Stimulated activated CD8-positive, alpha-beta memory T cell treated with anti-CD3 and anti-CD28 coated beads, Interleukin-15, amount 100 ng/mL, for 4 hours (primary cell): ENCODE measurements at regions not wholly inside any gene's neighbourhood (a gene's known extent, or its start where the extent isn't known, plus 50 kb on each side); places are given as distances from the start of the nearest gene placed in this dataset.
"Not testable (repeated sequence)": the region's sequence is repeated elsewhere in the genome, so short reads cannot be mapped to it uniquely, and the experiment has no call there.

Experiments
- DNase-seq, 2 donors: peaks; one replicate each; pipeline ENCODE4 v3.0.0-alpha.2; 2020; ENCODE audit warnings: low read depth in 2 of 2

DNA sequence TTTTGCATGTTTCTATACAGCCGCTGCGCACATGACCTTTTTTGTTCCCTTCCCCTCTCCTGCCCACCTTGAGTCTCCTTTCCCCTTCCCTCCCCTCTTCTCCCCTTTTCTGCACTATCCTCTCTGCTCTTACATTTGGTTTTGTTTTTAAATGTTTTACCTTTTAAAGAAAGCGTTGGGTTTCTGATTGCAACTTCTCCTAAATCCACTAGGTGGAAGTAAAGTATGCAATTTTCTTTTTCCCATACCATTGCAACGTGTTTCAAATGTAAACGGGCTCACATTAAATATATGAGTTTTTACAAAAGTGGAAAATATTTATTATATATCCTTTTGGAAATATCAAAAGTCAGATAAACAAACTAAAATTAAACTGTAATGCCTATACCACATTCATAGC lies 500.9 kb downstream of the DIRAS2 start:
- no peak for DNase-seq

DNA sequence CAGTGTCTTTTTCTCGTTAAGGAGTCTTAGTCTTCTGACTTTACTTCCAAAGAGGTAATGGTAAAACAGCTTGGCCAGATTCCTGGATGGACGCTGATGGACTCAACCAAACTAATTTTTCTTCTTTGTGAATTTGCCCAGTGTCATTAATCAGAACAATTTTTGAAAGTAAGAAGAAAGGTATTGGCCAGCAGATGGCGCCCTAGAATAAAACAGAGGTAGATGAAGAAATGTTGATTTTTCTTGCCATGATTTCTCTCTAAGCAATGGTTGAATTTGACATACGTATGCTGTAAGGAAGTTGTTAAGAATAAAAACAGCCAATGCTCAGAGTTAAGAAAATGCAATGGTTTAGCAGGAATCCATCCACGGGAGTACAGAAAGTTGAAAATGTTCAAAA lies 500.0 kb downstream of the DIRAS2 start:
- peak in 1 of 2 donors; percentile 9 for DNase-seq

DNA sequence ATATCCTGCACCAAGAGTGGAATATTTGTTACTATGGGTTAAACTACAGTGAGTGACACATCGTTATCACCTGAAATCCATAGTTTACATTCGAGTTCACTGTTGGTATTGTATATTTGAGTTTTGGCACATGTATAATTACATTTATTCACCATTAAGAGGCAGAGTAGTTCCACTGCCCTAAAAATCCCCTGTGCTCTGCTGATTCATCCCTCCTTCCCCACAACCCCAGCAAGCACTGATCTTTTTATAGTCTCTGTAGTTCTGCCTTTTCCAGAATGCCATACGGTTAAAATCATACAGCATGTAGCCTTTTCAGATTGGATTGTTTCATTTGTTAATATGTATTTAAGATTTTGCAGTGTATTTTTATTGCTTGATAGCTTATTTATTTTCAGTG lies 495.2 kb downstream of the DIRAS2 start:
- DNase-seq: no peak

DNA sequence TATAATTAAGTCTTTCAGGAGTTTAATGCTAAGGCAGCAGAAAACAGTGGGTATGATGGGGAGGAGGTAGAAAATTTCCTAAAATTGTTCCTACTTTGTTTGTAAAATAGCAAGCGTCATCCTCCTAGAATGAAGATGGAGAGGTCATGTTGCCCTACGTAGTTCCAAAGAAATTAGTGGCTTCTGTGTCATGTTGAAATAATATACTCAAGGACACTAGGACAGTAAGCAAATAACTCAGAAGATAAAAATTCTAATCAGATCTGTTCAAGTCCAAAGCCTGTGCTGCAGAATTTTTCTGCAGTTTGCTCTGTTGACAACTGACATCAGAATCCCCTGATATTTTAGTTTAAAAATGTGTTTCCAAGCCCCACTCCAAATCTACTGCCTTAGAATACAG lies 486.3 kb downstream of the DIRAS2 start:
- no peak for DNase-seq

DNA sequence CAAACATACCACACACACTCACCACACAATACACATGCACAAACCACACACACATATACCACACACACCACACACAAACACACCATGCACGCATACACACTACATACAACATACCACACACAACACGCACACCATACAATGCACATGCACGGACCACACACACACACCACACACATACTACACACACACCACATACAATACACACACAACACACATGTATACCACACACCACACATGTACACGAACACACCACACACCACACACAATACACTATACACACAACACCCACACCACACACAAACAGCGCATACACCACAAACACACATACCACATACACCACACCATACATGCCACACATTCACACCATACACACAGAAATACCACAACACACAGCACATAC lies 480.3 kb downstream of the DIRAS2 start:
- DNase-seq: no peak

DNA sequence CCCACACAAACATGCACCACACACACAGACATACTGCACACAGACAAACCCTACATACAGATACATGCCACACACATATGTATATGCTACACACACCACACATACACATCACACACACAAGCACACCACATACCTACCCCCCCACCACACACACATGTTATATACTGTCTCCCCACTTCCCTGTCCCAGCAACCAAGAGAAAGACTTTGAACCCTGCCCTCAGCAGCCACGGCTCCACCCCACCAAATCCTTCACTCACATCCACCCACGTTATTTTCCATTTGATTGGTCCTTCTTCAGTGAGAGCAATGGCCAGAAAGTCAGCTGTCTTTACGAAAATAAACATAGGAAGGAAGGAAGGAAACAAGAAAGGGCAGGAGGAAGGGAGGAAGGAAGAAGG lies 479.8 kb downstream of the DIRAS2 start:
- no peak for DNase-seq

DNA sequence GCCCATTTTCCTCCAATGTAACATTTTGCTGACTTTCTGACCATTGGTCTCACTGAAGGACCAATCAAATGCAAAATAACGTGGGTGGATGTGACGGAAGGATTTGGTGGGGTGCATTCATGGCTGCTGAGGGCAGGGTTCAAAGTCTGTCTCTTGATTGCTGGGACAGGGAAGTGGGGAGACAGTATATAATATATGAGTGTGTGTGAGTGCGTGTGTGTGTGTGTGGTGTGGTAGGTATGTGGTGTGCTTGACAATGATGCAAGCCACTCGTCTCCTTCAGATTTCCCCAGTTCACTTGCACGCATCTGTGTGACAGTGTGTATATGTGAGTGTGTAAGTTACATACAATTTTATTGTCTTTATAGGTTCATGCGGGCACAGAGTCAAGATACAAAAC lies 477.3 kb downstream of the DIRAS2 start:
- DNase-seq: no peak

DNA sequence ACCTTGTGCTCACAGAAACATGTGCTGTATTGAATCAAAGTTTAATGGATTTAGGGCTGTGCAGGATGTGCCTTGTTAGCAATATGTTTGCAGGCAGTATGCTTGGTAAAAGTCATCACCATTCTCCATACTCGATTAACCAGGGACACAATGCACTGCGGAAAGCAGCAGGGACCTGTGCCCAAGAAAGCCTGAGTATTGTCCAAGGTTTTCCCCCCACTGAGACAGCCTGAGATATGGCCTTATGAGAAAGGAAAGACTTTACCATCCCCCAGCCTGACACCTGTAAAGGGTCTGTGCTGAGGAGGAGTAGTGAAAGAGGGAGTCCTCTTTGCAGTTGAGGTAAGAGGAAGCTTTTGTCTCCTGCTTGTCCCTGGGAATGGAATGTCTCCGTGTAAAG lies 476.2 kb downstream of the DIRAS2 start:
- DNase-seq: not testable (repeated sequence)

DNA sequence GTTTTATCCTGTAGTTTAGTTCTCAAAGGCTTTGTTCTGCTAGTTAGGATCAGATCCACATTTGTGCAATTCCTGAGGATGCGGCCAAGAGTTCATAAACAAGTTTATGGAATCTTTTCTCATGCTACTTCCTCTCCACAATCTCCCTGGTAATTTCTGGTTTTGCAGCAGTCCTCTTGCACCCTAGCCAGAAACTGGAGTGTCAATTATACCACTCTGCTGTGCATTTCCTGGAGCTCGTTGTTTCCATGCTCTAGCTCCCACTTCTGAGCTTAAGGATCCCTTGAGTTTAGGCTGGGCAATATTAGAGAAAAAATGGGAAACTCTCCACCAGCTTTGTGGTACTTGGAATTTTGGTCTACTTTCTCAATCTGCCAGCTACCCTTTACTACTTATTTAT lies 474.7 kb downstream of the DIRAS2 start:
- DNase-seq: no peak

DNA sequence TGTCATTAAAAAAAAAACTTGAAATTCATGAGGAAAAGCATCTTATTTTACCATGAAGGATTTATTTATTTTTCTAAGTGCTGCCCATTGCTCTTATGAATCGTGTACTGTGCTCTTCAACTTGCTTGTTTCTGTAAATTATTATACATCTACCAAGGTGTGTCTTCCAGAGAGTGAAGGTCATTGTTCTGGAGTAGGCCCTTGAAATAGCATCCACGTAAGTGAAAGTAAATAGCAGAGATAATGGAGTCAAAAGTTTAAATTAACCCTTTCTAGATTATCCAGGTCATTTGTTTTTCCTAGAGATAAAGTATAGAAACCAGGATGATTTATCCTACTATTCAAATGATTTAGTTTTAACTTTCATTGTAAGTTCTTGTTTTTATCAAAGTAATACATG lies 473.1 kb downstream of the DIRAS2 start:
- no peak for DNase-seq

DNA sequence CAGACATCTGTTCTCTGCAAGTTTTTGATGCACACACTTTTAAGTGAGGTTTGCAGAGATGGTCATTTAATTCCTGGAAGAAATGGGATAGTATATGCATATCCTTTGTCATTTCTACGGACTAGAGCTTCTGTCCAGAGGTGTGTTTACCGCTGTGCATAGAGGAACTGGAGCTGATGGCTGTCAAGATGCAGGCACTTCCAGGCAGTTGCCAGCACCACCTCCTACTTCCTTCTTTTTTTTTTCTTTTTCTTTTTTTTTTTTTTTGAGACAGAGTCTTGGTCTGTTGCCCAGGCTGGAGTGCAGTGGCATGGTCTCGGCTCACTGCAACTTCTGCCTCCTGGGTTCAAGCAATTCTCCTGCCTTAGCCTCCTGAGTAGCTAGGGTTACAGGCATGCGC lies 468.7 kb downstream of the DIRAS2 start:
- DNase-seq: not testable (repeated sequence)

DNA sequence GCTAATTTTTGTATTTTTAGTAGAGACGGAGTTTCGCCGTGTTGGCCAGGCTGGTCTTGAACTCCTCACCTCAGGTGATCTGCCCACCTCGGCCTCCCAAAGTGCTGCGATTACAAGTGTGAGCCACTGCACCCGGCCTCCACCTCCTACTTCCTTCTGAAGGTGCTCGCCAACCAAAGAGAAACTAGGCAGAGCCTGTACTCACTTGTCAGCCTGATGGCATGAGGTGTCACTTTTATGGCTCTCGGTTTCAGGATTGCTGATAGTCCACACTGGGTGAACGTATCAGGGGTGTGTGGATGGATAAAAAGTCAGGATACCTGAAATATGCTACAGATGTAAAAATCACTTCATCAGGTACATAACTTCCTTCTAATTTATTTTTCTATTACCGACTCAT lies 468.3 kb downstream of the DIRAS2 start:
- not testable (repeated sequence) for DNase-seq

DNA sequence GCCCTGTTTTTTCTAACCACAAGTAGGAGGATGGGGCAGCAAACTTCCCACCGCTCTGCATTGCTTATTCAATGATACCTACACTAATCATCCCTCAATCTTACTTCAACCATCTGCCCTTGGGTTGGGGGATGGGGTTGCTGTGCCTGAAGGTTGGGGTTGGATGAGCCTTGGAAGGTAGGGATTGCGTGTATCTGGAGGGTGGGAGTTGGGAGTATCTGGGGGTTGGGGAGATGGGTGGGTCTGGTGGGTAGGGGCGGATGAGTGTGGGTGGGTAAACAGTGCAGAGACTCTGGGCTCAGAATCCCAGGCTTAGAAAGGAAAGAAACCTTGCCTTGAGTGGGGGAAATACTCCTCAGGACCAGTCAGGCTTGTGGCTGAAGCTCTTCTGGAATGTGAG lies 467.4 kb downstream of the DIRAS2 start:
- no peak for DNase-seq

DNA sequence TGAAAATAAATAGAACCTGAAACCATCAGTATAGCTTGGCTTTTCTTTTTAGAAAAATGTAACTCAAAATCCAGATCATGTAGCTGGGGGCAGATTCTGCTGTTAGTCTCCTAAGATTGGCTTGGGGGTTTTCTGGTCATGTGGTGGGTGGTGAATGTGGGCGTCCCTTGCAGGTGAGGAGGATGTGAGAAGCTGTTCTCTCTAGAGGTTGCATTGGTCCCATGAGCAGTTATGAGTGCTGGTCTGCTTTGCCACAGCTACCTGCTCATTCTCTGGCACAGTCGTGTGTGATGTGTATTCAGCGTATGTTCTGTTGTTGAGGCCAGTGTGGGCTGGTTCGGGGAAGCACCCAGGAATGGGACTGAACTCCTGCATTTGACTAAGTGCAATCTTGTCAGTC lies 466.8 kb downstream of the DIRAS2 start:
- no peak for DNase-seq

DNA sequence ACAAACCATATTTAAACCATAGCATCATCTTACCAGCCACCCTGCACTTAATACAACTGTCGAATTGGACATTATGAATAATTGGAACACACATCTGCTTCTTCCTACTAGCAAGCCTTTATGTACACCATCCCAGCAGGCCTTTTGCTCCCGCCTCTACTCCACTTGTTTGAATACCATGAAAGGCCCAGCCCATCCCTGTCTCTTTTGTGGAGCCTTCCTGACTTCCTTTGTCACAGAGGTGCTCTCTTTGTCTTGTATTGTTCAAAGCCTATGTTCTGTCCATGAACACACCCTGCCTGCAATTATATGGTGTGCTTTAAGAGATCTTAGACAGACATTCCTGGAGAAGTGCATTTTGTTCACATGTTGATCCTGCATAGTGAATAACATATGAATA lies 465.7 kb downstream of the DIRAS2 start:
- no peak for DNase-seq

DNA sequence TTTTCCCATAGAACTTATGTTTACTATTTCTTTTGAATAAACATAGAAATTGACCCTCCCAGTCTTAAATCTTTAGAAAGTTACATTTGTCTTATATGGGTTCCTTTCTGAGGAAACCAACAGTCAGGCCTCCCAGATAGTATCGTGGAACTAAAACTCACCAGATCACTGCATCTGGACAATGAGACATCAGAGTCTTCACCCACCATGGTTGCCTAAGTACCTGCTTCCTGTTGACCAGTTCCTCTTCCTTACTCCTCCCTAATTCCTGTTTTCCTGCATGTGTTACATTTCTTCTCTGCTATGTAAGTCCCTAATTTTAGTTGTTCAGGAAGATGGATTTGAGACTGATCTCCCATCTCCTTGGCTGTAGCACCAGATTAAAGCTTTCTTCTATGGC lies 462.2 kb downstream of the DIRAS2 start:
- DNase-seq: no peak

DNA sequence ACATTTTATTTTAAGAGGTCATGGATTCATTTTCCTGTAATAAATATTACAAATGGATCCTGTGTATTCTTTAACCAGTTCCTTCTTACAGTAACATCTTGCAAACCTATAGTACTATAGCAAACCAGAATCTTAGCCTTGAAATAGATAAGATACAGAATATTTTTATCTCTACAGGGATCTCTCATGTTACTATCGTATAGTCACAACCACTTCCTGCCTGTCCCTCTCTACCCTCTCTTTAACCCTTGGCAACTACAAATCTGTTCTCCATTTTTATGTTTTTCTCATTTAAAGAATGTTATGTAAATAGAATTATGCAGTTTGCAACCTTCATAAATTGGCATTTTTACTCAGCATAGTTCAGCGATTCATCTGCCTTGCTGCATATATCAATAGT lies 454.0 kb downstream of the DIRAS2 start:
- DNase-seq: no peak

DNA sequence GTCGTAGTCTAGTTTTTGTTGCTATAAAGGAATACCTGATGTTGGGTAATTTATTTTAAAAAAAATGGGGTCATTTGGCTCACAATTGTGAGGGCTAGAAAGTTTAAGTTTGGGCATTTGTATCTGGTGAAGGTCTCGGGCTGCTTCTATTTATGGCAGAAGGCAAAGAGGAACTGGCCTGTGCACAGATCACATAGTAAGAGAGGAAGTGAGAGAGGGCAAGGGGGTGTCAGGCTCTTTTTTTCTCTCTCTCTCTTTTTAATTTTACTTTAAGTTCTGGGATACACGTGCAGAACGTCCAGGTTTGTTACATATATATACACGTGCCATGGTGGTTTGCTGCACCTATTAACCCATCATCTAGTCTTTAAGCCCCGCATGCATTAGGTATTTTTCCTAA lies 453.3 kb downstream of the DIRAS2 start:
- no peak for DNase-seq

DNA sequence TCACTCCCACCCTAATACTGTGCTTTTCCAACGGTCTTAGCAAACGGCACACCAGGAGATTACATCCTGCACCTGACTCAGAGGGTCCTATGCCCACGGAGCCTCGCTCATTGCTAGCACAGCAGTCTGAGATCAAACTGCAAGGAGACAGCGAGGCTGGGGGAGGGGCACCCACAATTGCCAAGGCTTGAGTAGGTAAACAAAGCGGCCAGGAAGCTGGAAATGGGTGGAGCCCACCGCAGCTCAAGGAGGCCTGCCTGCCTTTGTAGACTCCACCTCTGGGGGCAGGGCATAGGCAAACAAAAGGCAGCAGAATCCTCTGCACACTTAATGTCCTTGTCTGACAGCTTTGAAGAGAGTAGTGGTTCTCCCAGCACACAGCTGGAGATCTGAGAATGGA lies 450.2 kb downstream of the DIRAS2 start:
- peak in 1 of 2 donors; percentile 7 for DNase-seq

DNA sequence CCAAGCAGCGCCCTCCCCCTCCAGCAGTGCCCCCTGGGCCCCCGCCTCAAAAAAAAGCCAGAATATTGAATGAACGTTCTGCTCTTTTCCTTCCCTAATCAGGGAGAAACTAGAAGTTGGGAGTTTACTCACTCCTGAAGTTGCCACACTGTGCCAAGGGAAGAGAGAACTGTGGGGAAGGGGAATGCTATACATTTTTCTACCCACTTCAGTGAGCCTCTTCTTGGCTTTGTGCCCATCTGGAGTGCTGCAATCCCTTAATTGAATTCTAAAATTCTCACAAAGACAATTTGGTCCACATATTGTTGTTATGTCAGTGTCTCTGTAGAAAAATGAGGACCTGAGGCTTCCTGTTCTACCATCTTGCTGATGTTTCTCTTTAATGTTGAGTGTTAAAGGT lies 443.7 kb downstream of the DIRAS2 start:
- DNase-seq: no peak

DNA sequence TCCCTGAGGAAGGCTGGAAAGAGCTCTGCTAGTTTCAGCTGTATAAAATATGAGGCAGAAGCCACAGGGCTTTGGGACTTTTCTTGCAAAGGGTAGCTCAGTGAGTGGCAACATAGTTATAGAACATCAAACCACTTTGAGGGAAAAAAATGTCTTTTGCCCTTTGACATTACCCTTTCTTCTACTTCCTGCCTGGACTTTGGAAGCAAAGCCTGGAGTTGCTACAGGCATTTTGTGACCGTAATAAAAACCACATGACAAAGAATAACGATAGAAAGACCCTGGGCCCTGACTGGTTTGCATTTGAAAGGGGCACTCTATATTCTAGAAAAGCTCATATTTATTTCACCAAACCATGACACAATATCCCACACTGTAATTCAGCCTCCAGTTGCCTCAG lies 440.9 kb downstream of the DIRAS2 start:
- DNase-seq: no peak

DNA sequence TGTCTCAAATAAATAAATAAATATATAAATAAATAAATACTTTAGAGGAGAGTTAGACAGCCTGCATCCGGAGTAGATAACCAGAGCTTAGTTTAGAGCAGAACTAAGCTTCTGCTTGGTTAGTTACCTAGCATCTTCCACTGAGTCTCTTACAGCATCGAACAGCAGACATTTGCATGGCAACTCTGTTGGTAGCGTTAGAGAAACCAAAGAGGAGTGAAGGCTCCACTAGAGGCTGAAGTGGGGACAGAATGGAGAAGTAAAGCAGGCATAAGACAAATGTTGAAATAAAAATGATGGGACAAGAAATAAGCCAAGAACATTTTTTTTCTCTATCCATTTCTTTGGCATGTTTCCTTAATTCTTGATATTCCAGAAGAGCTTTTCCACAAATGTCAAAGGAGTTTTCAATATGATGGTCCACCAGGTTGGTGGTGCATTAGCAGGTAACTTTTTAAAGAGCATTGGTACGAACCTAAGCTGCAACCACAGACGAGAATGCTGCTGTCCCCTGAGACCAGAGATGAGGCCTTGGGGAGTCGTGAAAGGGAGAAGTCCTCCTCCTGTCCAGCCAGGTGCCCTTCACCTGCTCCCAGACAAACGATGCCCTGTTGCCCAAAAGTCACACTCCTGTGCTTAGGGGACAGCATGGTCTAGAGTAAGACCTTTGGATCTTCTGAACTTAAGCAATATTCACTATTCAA lies 438.3 kb downstream of the DIRAS2 start:
- no peak for DNase-seq

DNA sequence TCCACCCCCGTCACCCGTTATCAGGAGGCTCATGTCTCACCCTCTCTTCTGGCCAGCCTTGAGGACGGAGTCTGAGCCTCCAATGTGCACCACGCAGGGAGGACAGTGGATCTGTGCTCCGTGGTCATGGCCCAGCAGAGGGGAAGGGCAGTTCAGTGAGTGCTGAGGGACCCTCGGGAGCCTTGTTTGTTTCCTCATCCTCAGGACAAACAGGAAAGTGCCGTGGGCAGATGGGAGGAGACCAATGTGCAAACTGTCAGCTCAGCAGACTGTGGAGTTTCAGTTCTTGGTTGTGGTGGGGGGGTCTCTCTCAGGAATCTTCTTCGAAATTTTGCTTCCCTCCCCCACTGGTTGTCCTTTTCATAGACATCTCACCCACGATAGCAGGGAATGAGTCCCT lies 429.6 kb downstream of the DIRAS2 start:
- DNase-seq: not testable (repeated sequence)

DNA sequence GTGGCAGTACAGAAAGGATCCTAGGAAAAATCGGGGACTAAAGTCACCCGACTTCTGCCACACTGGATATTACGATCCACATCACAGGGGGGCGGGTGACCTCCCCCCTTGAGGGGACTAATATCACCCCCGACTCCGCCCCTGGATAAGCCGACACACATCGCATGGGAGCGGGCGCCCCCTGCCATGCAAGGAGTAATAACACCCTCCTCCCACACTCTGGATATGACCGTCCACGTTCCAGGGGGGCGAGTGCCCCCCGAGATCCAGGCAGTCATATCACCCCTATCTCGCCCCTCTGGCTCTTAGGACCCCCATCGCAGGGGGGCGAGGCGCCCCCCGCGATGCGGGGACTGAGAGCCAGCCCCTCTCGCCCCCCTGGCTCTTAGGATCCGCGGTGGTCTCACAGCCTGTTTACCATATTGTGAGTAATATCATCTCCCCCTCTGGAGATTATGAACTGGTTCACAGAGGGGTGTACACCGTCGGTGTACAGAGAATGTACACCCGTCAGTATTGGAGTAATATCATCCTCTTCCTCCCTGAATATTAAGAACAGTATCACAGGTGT lies 423.0 kb downstream of the DIRAS2 start:
- DNase-seq: no peak
